NCI-H2081 treated with DMSO at 0.1 percent for 48 hours (cell line): ENCODE measurements at regions not wholly inside any gene's neighbourhood (a gene's known extent, or its start where the extent isn't known, plus 50 kb on each side); places are given as distances from the start of the nearest gene placed in this dataset.

Experiments
- DNase-seq: peaks from one replicate; lab custom pipeline; 2025; lab: John Stamatoyannopoulos, UW

GRCh38 chr4:11534623-11535302, 106.1 kb upstream of the HS3ST1 start:
- DNase-seq, result no peak

- DNase-seq, result no peak
Observed at GRCh38 chr4:11532138-11532537, 103.4 kb upstream of the HS3ST1 start.

GRCh38 chr4:11529625-11530201, 101.0 kb upstream of the HS3ST1 start:
- no peak for DNase-seq

GRCh38 chr4:11525085-11525484, 96.4 kb upstream of the HS3ST1 start:
- DNase-seq, result no peak

- DNase-seq, result no peak
Observed at GRCh38 chr4:11518754-11519153, 90.1 kb upstream of the HS3ST1 start.

GRCh38 chr4:11514779-11515419, 86.2 kb upstream of the HS3ST1 start:
- no peak for DNase-seq

GRCh38 chr4:11514003-11514402, 85.3 kb upstream of the HS3ST1 start:
- no peak for DNase-seq

- DNase-seq, result no peak
Observed at GRCh38 chr4:11512871-11513270, 84.2 kb upstream of the HS3ST1 start.

GRCh38 chr4:11511321-11511720, 82.6 kb upstream of the HS3ST1 start:
- no peak for DNase-seq

GRCh38 chr4:11507920-11508319, 79.2 kb upstream of the HS3ST1 start:
- no peak for DNase-seq

- no peak for DNase-seq
Observed at GRCh38 chr4:11506194-11506593, 77.5 kb upstream of the HS3ST1 start.

- peak; percentile 25 for DNase-seq
Observed at GRCh38 chr4:11505221-11505971, 76.7 kb upstream of the HS3ST1 start.

GRCh38 chr4:11503166-11503565, 74.5 kb upstream of the HS3ST1 start:
- no peak for DNase-seq

GRCh38 chr4:11497972-11498371, 69.3 kb upstream of the HS3ST1 start:
- DNase-seq, result no peak

GRCh38 chr4:11497212-11497806, 68.6 kb upstream of the HS3ST1 start:
- no peak for DNase-seq

- DNase-seq, result no peak
Observed at GRCh38 chr4:11496351-11496829, 67.7 kb upstream of the HS3ST1 start.

GRCh38 chr4:11495818-11496217, 67.1 kb upstream of the HS3ST1 start:
- DNase-seq, result no peak

- DNase-seq, result no peak
Observed at GRCh38 chr4:11495291-11495690, 66.6 kb upstream of the HS3ST1 start.

GRCh38 chr4:11494232-11494631, 65.5 kb upstream of the HS3ST1 start:
- no peak for DNase-seq

GRCh38 chr4:11489453-11490083, 60.9 kb upstream of the HS3ST1 start:
- DNase-seq, result no peak

- no peak for DNase-seq
Observed at GRCh38 chr4:11488657-11489452, 60.2 kb upstream of the HS3ST1 start.
